HAP-1 (cell line): ENCODE measurements at regions not wholly inside any gene's neighbourhood (a gene's known extent, or its start where the extent isn't known, plus 50 kb on each side); places are given as distances from the start of the nearest gene placed in this dataset.
A peak's percentile ranks its signal among the peaks of the same experiment; 100 is the strongest.
"Not testable (repeated sequence)": the region's sequence is repeated elsewhere in the genome, so short reads cannot be mapped to it uniquely, and the experiment has no call there.

Experiments used
- DNase-seq, 2 experiments: peaks; one replicate each; pipeline ENCODE4 v3.0.0-alpha.2; 2016 to 2020; ENCODE audit warnings: low spot score in 2 of 2
- H3K27me3 ChIP-seq: fragments of 250-450 bp; sonication (Bioruptor Pico); 2 replicates; pipeline ENCODE4 v1.5.1; 2020; ENCODE audit warnings: low read depth, mild to moderate bottlenecking, moderate library complexity
- H3K36me3 ChIP-seq: fragments of 250-450 bp; sonication (Bioruptor Pico); replicated peaks from 2 replicates; pipeline ENCODE4 v1.5.1; 2020; ENCODE audit warnings: mild to moderate bottlenecking
- H3K4me1 ChIP-seq: fragments of 250-450 bp; sonication (Bioruptor Pico); 2 replicates; pipeline ENCODE4 v1.5.1; 2020; ENCODE audit warnings: mild to moderate bottlenecking
- H3K4me3 ChIP-seq: fragments of 250-450 bp; sonication (Bioruptor Pico); 2 replicates; pipeline ENCODE4 v1.5.1; 2020; ENCODE audit warnings: mild to moderate bottlenecking, moderate library complexity
- H3K9me3 ChIP-seq: fragments of 250-450 bp; sonication (Bioruptor Pico); 2 replicates; pipeline ENCODE4 v1.5.1; 2020; ENCODE audit warnings: mild to moderate bottlenecking, moderate library complexity
- in situ Hi-C: fragments of 300-500 bp; cut with MboI; formaldehyde crosslinking; loops from 3 replicates; pipeline ENCODE4 v1.14.3; 2020; ENCODE audit warnings: low sequenced_read_pairs, inconsistent platforms, mixed read lengths

- in situ Hi-C loops: no loop called here
- Histone ChIP-seq H3K36me3 (no peaks in the 10 kb centered on the region), H3K4me1 (peaks cover 7% of the 10 kb centered on the region; the same call in 1 of the 2 replicates), H3K4me3 (no peak overlapping the region), H3K9me3 (no peaks in the 10 kb centered on the region), H3K27me3 (no peaks in the 10 kb centered on the region)
- DNase-seq: no peak
These were observed 226.6 kb downstream of the MEF2C start for GRCh38 chr5:88656221-88656950.

GRCh38 chr5:88653471-88653870 is 229.5 kb downstream of the MEF2C start:
- no peak overlapping the region for H3K4me3 ChIP-seq
- H3K9me3 ChIP-seq: no peaks in the 10 kb centered on the region
- DNase-seq: no peak
- peaks cover 7% of the 10 kb centered on the region; the same call in 1 of the 2 replicates for H3K4me1 ChIP-seq
- in situ Hi-C loops: no loop called here
- no peaks in the 10 kb centered on the region for H3K36me3 ChIP-seq
- no peaks in the 10 kb centered on the region for H3K27me3 ChIP-seq

- Histone ChIP-seq H3K36me3 (no peaks in the 10 kb centered on the region), H3K27me3 (no peaks in the 10 kb centered on the region), H3K9me3 (no peaks in the 10 kb centered on the region), H3K4me1 (no peaks in the 10 kb centered on the region), H3K4me3 (no peak overlapping the region)
- in situ Hi-C loops: no loop called here
- DNase-seq: no peak
These were observed 235.1 kb downstream of the MEF2C start for GRCh38 chr5:88647901-88648300.

- no peak overlapping the region for H3K4me3 ChIP-seq
- in situ Hi-C loops: no loop called here
- H3K36me3 ChIP-seq: no peaks in the 10 kb centered on the region
- no peaks in the 10 kb centered on the region for H3K27me3 ChIP-seq
- no peaks in the 10 kb centered on the region for H3K4me1 ChIP-seq
- H3K9me3 ChIP-seq: no peaks in the 10 kb centered on the region
- DNase-seq: no peak
These were observed 236.1 kb downstream of the MEF2C start for GRCh38 chr5:88646866-88647265.

GRCh38 chr5:88644676-88645075 is 238.3 kb downstream of the MEF2C start:
- Histone ChIP-seq H3K4me1 (no peaks in the 10 kb centered on the region), H3K27me3 (no peaks in the 10 kb centered on the region), H3K36me3 (no peaks in the 10 kb centered on the region), H3K9me3 (no peaks in the 10 kb centered on the region), H3K4me3 (no peak overlapping the region)
- in situ Hi-C loops: no loop called here
- no peak for DNase-seq

GRCh38 chr5:88643315-88643714 is 239.7 kb downstream of the MEF2C start:
- H3K4me1 ChIP-seq: no peaks in the 10 kb centered on the region
- no peaks in the 10 kb centered on the region for H3K36me3 ChIP-seq
- H3K4me3 ChIP-seq: no peak overlapping the region
- no peak for DNase-seq
- H3K9me3 ChIP-seq: no peaks in the 10 kb centered on the region
- no peaks in the 10 kb centered on the region for H3K27me3 ChIP-seq
- in situ Hi-C loops: no loop called here

- Histone ChIP-seq H3K36me3 (no peaks in the 10 kb centered on the region), H3K9me3 (no peaks in the 10 kb centered on the region), H3K4me3 (no peak overlapping the region), H3K27me3 (no peaks in the 10 kb centered on the region), H3K4me1 (no peaks in the 10 kb centered on the region)
- in situ Hi-C loops: no loop called here
- DNase-seq: no peak
These were observed 249.0 kb downstream of the MEF2C start for GRCh38 chr5:88634014-88634413.

- H3K27me3 ChIP-seq, H3K4me3 ChIP-seq, H3K36me3 ChIP-seq, DNase-seq, H3K4me1 ChIP-seq, H3K9me3 ChIP-seq, in situ Hi-C loops: not testable (repeated sequence)
These were observed 260.1 kb downstream of the MEF2C start for GRCh38 chr5:88622890-88623289.

GRCh38 chr5:88615767-88616166 is 267.2 kb downstream of the MEF2C start:
- DNase-seq, H3K4me3 ChIP-seq, H3K9me3 ChIP-seq, H3K36me3 ChIP-seq, in situ Hi-C loops, H3K27me3 ChIP-seq, H3K4me1 ChIP-seq: not testable (repeated sequence)

GRCh38 chr5:88613051-88613450 is 269.9 kb downstream of the MEF2C start:
- in situ Hi-C loops: no loop called here
- no peaks in the 10 kb centered on the region for H3K4me1 ChIP-seq
- H3K27me3 ChIP-seq: no peaks in the 10 kb centered on the region
- DNase-seq: no peak
- H3K36me3 ChIP-seq: no peaks in the 10 kb centered on the region
- H3K4me3 ChIP-seq: no peak overlapping the region
- no peaks in the 10 kb centered on the region for H3K9me3 ChIP-seq

GRCh38 chr5:88610586-88610985 is 272.4 kb downstream of the MEF2C start:
- Histone ChIP-seq H3K4me1 (no peaks in the 10 kb centered on the region; the same call in 1 of the 2 replicates), H3K36me3 (no peaks in the 10 kb centered on the region), H3K4me3 (no peak overlapping the region), H3K27me3 (no peaks in the 10 kb centered on the region), H3K9me3 (no peaks in the 10 kb centered on the region)
- no peak for DNase-seq
- in situ Hi-C loops: no loop called here

GRCh38 chr5:88607492-88607891 is 275.5 kb downstream of the MEF2C start:
- H3K36me3 ChIP-seq: no peaks in the 10 kb centered on the region
- peaks cover 5% of the 10 kb centered on the region for H3K4me1 ChIP-seq
- no peaks in the 10 kb centered on the region for H3K9me3 ChIP-seq
- in situ Hi-C loops: no loop called here
- DNase-seq: no peak
- H3K27me3 ChIP-seq: no peaks in the 10 kb centered on the region
- H3K4me3 ChIP-seq: no peak overlapping the region

- no peaks in the 10 kb centered on the region for H3K9me3 ChIP-seq
- DNase-seq: no peak
- H3K27me3 ChIP-seq: no peaks in the 10 kb centered on the region
- no peak overlapping the region for H3K4me3 ChIP-seq
- no peaks in the 10 kb centered on the region for H3K36me3 ChIP-seq
- H3K4me1 ChIP-seq: peaks cover 5% of the 10 kb centered on the region
- in situ Hi-C loops: no loop called here
These were observed 276.4 kb downstream of the MEF2C start for GRCh38 chr5:88606626-88607025.

GRCh38 chr5:88606173-88606572 is 276.8 kb downstream of the MEF2C start:
- H3K4me1 ChIP-seq: peaks cover 5% of the 10 kb centered on the region
- H3K27me3 ChIP-seq: no peaks in the 10 kb centered on the region
- DNase-seq: no peak
- H3K36me3 ChIP-seq: no peaks in the 10 kb centered on the region
- no peak overlapping the region for H3K4me3 ChIP-seq
- no peaks in the 10 kb centered on the region for H3K9me3 ChIP-seq
- in situ Hi-C loops: no loop called here

- peaks cover 5% of the 10 kb centered on the region for H3K4me1 ChIP-seq
- in situ Hi-C loops: no loop called here
- no peaks in the 10 kb centered on the region for H3K9me3 ChIP-seq
- H3K36me3 ChIP-seq: no peaks in the 10 kb centered on the region
- H3K27me3 ChIP-seq: no peaks in the 10 kb centered on the region
- H3K4me3 ChIP-seq: no peak overlapping the region
- DNase-seq: peak in 1 of 2 experiments; percentile 35
These were observed 280.4 kb downstream of the MEF2C start for GRCh38 chr5:88602584-88602983.
